Loucy (cell line): ENCODE measurements at regions not wholly inside any gene's neighbourhood (a gene's known extent, or its start where the extent isn't known, plus 50 kb on each side); places are given as distances from the start of the nearest gene placed in this dataset.

ENCODE experiments used
- CTCF ChIP-seq: fragments of 200-600 bp; sonication (generic); conservative IDR thresholded peaks from 2 replicates; pipeline ENCODE4 v1.5.1; 2014; ENCODE audit warnings: mild to moderate bottlenecking, antibody characterized with exemption, low read length
- EZH2phosphoT487 ChIP-seq: fragments of 200-600 bp; IDR thresholded peaks from 2 replicates; pipeline ENCODE4 v1.6.1; 2018; ENCODE audit warnings: antibody characterized with exemption, mild to moderate bottlenecking, moderate library complexity, borderline replicate concordance

DNA sequence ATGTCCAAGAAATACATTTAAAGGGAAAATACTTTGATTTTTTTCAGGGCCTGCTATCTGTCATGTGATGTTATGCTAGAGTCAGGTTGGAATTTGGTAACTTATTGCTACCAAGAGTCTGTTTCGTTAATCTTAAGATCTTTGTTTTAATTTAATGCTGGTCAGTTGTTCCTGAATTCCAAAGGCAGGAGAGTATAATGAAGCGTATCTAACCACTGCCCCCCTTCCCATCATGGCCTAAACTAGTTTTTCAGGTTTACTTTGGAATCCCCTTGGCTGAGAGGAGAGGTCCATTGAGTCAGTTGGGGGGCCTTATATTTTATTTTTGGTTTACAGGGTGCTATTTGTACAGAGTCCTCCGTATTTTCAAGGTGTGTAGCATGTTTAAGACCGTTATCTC, 116.3 kb upstream of the SLC7A1 start:
- no peak for TF ChIP-seq CTCF
- no peak for TF ChIP-seq EZH2phosphoT487
